ENCODE measurements at regions not wholly inside any gene's neighbourhood (a gene's known extent, or its start where the extent isn't known, plus 50 kb on each side); places are given as distances from the start of the nearest gene placed in this dataset.
A peak's percentile ranks its signal among the peaks of the same experiment; 100 is the strongest.
"Not testable (repeated sequence)": the region's sequence is repeated elsewhere in the genome, so short reads cannot be mapped to it uniquely, and the experiment has no call there.

- no peak for DNase-seq
Observed at GRCh38 chr5:89064054-89064453, 181.1 kb upstream of the MEF2C start.

GRCh38 chr5:89060768-89061167 lies 177.8 kb upstream of the MEF2C start:
- no peak for DNase-seq

GRCh38 chr5:89059274-89059673 lies 176.3 kb upstream of the MEF2C start:
- no peak for DNase-seq

- DNase-seq, result no peak
Observed at GRCh38 chr5:89055695-89056085, 172.7 kb upstream of the MEF2C start.

- no peak for DNase-seq
Observed at GRCh38 chr5:89055015-89055694, 172.2 kb upstream of the MEF2C start.

- DNase-seq, result no peak
Observed at GRCh38 chr5:89053547-89053946, 170.6 kb upstream of the MEF2C start.

- DNase-seq, result not testable (repeated sequence)
Observed at GRCh38 chr5:89050062-89050461, 167.1 kb upstream of the MEF2C start.

GRCh38 chr5:89047571-89047970 lies 164.6 kb upstream of the MEF2C start:
- no peak for DNase-seq

GRCh38 chr5:89045216-89045615 lies 162.2 kb upstream of the MEF2C start:
- no peak for DNase-seq

- no peak for DNase-seq
Observed at GRCh38 chr5:89044674-89045200, 161.8 kb upstream of the MEF2C start.

- DNase-seq, result no peak
Observed at GRCh38 chr5:89043676-89044075, 160.7 kb upstream of the MEF2C start.

GRCh38 chr5:89042746-89043145 lies 159.8 kb upstream of the MEF2C start:
- DNase-seq, result no peak

- DNase-seq, result no peak
Observed at GRCh38 chr5:89041976-89042375, 159.0 kb upstream of the MEF2C start.

- DNase-seq, result no peak
Observed at GRCh38 chr5:89041249-89041779, 158.3 kb upstream of the MEF2C start.

- DNase-seq, result peak; percentile 9
Observed at GRCh38 chr5:89036704-89037489, 153.9 kb upstream of the MEF2C start.

GRCh38 chr5:89036166-89036565 lies 153.2 kb upstream of the MEF2C start:
- no peak for DNase-seq

- DNase-seq, result no peak
Observed at GRCh38 chr5:89034588-89034987, 151.6 kb upstream of the MEF2C start.

GRCh38 chr5:89030798-89031197 lies 147.8 kb upstream of the MEF2C start:
- DNase-seq, result no peak

- DNase-seq, result no peak
Observed at GRCh38 chr5:89028595-89029285, 145.8 kb upstream of the MEF2C start.

GRCh38 chr5:89024045-89024444 lies 141.1 kb upstream of the MEF2C start:
- no peak for DNase-seq

GRCh38 chr5:89020926-89021610 lies 138.1 kb upstream of the MEF2C start:
- DNase-seq, result no peak

GRCh38 chr5:89016741-89017303 lies 133.8 kb upstream of the MEF2C start:
- DNase-seq, result no peak
